Fibroblast of pulmonary artery (primary cell): ENCODE measurements at regions not wholly inside any gene's neighbourhood (a gene's known extent, or its start where the extent isn't known, plus 50 kb on each side); places are given as distances from the start of the nearest gene placed in this dataset.
"Not testable (repeated sequence)": the region's sequence is repeated elsewhere in the genome, so short reads cannot be mapped to it uniquely, and the experiment has no call there.

ENCODE experiments used
- DNase-seq: peaks from one replicate; pipeline ENCODE4 v3.0.0-alpha.2; 2010; ENCODE audit warnings: low read depth
- H3K4me3 ChIP-seq: replicated peaks from 2 replicates; pipeline ENCODE4 v1.5.1; 2011; ENCODE audit warnings: low read depth, mild to moderate bottlenecking, control low read depth, low read length, moderate library complexity
- TF ChIP-seq, protein P1 (sequence below): IDR thresholded peaks from 2 replicates; pipeline ENCODE4 v1.5.1; 2011; ENCODE audit warnings: mild to moderate bottlenecking, control low read depth, low read length, inconsistent platforms; ENCODE audit errors: missing control alignments

DNA sequence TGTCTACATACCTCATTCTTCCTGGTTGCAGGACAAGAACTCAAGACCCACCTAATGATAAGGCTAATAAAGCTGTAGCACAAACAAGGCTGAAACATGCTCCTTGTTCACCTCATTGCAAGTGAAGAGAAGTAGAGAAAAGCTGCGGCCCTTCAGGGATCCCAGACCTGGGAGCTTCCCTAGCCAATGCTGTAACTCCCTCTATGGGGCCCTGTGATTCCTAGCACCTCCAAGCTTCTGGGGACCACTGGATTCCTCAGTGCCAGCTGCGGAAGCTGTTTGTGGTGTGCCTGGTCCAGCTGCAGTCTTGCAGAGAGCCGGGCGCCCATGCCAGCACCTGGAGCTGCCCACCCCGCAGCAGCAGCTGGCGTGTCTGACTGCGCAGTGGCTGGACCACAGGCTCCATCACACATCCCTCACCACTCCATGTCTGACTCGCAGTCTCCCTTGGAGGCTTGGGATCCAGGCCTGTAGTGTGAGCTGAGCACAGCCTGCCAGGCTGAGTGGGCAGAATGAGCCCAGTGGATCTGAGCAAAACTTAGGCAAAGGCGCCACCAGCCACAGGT, 737.2 kb upstream of the GJE1 start:
- no peak overlapping the region for H3K4me3 ChIP-seq
- no peak for DNase-seq
- TF ChIP-seq, protein P1, sequence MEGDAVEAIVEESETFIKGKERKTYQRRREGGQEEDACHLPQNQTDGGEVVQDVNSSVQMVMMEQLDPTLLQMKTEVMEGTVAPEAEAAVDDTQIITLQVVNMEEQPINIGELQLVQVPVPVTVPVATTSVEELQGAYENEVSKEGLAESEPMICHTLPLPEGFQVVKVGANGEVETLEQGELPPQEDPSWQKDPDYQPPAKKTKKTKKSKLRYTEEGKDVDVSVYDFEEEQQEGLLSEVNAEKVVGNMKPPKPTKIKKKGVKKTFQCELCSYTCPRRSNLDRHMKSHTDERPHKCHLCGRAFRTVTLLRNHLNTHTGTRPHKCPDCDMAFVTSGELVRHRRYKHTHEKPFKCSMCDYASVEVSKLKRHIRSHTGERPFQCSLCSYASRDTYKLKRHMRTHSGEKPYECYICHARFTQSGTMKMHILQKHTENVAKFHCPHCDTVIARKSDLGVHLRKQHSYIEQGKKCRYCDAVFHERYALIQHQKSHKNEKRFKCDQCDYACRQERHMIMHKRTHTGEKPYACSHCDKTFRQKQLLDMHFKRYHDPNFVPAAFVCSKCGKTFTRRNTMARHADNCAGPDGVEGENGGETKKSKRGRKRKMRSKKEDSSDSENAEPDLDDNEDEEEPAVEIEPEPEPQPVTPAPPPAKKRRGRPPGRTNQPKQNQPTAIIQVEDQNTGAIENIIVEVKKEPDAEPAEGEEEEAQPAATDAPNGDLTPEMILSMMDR: no peak

DNA sequence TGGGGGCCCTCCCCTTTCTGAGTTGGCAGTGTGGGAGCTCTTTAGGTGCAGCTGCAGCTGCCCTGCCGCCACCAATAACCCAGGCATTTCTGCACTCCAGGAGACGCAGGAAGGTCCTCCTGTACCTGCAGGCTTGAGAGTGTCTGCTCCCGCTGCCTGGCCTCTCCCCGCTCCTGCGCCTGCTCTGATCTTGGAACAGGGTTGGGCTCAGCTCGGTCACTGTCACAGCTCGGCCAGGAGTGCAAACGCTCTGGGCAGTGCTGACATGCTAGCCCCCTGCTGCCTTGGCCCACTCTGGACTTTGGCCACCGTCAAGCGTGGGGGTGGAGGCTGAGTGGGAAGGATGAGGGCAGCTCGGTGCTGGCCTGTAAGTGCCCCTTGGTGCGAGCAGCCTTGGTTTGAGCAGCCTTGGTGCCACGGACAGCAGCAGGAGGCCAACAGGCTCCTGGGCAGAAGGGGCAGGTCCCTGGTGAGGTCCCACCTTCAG, 738.1 kb upstream of the GJE1 start:
- H3K4me3 ChIP-seq: no peak overlapping the region
- TF ChIP-seq, protein P1: no peak

DNA sequence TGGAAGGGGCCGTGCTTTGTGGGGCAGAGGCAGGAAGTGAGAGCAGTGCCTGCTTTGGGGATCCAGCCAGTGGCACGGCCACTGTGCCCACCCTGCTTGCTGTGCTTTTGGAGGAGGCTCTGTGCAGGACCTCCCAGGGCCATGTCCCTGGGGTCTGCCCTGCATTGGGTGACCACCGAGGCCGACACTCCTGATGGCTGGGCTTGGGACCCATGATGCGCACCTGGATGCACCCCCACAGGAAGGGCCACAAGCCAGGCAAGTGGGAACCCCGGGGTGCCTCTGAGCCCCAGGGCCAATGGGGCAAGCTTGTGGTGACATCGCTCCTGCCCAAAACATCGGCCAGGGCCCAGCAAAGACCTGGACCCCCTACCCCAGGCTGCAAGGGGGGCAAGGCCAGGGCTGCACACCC, 738.6 kb upstream of the GJE1 start:
- H3K4me3 ChIP-seq: no peak overlapping the region
- TF ChIP-seq, protein P1: no peak
- no peak for DNase-seq

More for the DNA sequence above, 738.1 kb upstream of the GJE1 start:
- DNase-seq: no peak

DNA sequence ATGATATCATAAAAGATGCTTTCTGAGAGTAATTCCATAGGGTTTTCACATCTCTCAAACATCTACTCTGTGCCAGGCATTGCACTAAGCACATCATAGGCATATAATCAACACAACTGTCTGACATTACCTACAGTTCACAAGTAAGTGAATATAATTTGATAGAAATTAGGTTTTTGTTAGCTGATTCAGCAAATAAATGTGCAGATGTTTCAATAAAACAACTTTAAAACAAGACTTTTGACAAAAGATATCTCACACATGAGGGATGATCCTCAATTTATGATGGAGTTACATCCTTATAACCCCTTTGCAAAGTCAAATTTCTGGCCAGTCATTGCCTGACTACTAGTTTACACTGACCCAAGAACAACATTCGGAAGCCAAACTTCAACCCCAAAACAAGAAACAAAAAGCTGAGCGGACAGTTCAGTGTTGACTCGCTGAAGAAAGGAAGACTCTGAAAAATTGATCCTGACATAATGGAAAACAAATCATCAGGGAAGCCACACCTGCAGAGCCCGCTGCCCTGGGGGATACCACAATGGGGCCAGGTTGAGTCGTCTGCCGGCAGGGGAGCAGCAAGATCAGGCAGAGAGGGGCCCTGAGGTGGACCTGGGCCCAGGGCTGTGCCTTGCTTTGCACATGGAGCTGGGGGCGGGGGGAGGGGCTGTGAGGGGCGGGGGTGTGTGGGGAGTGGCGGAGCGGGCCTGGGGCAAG, 739.2 kb upstream of the GJE1 start:
- H3K4me3 ChIP-seq: no peak overlapping the region
- TF ChIP-seq, protein P1: no peak
- DNase-seq: no peak

DNA sequence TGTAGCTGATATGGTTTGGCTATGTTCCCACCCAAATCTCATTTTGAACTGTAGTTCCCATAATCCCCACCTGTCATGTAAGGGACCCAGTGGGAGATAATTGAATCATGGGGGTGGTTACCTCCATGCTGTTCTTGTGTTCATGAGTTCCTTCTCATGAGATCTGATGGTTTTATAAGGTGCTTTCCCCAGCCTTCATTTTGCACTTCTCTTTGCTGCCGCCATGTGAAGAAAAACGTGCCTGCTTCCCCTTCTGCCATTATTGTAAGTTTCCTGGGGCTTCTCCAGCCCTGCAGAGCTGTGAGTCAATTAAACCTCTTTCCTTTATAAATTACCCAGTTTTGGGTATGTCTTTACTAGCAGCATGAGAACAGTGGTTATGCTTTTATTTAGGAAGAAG, 741.6 kb upstream of the GJE1 start:
- not testable (repeated sequence) for H3K4me3 ChIP-seq, DNase-seq

DNA sequence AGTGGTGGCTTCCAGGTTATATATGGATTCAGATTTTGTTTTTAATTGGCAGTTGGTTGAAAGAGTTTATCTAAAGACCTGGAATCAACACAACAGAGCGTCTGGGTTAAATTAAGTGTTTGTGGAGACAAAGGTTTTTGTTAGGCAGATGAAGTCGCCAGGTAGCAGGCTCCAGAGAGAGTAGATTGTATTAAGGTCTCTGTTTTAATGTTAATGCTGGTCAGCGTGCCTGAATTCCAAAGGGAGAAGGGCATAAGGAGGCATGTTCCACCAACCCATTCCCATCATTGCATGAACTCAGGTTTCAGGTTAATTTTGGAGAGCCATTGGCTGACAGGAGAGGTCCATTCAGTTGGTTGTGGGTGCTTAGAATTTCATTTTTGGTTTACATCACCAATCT, 744.1 kb upstream of the GJE1 start:
- TF ChIP-seq, protein P1: no peak
- DNase-seq: no peak
- no peak overlapping the region for H3K4me3 ChIP-seq

DNA sequence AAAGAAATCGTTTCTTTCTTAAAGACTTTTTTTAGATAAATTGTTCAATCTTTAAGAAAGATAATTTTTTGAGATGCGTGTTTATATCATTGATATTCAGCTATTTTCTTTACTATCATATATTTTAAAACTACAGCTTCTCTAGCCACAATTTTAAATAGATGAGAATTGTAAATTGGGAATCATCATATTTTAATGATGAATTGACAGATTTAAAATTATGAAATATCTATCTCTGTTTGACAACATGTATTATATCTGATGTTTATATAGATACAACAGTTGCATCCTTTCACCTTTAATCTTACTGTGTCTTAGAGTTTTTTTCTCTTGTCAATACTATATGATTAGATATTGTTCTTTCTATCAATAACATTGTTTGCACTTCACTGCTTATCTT, 762.3 kb upstream of the GJE1 start:
- no peak for DNase-seq
- TF ChIP-seq, protein P1: no peak
- no peak overlapping the region for H3K4me3 ChIP-seq

DNA sequence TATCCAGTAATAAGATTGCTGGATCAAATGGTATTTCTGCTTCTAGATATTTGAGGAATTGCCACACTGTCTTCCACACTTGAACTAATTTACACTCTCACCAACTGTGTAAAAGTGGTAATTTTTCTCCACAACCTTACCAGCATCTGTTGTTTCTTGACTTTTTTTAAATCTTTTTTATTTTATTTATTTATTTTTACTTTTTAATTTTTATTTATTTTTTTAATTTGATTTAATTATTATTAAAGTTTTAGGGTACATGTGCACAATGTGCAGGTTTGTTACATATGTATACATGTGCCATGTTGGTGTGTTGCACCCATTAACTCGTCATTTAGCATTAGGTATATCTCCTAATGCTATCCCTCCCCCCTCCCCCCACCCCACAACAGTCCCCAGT, 765.9 kb upstream of the GJE1 start:
- H3K4me3 ChIP-seq: not testable (repeated sequence)

More for the DNA sequence above, 765.9 kb upstream of the GJE1 start:
- DNase-seq: not testable (repeated sequence)
